ENCODE measurements at regions not wholly inside any gene's neighbourhood (a gene's known extent, or its start where the extent isn't known, plus 50 kb on each side); places are given as distances from the start of the nearest gene placed in this dataset.

DNA sequence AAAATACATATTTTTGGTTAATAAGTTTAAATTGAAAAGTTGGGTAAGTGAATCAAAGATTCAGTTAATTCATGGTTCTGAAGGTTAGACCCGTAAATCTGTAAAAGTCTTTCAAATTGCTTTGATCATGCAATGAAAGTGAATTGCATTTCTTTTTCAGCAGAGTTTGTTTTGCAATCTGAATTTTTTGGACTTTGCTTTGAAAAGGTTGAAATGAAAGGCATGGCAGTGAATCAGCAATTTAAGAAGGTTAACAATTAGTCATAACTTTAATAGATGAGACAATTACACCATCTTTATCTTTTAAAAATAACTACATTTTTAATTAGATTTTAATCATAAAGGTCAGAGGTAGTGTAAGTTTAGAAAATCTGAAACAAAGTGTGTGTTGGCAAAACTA is 310.9 kb upstream of the KCNJ16 start:
- H3K27me3 ChIP-seq (ENCODE audit: control insufficient read depth, insufficient read depth, low read length) = no peaks in the 10 kb centered on the region
- no peak for FAIRE-seq
- no peak overlapping the region for H3K4me3 ChIP-seq (ENCODE audit: low read depth, low read length)
- peak; percentile 68 for DNase-seq (ENCODE audit: low read depth)
- TF ChIP-seq, protein P1, sequence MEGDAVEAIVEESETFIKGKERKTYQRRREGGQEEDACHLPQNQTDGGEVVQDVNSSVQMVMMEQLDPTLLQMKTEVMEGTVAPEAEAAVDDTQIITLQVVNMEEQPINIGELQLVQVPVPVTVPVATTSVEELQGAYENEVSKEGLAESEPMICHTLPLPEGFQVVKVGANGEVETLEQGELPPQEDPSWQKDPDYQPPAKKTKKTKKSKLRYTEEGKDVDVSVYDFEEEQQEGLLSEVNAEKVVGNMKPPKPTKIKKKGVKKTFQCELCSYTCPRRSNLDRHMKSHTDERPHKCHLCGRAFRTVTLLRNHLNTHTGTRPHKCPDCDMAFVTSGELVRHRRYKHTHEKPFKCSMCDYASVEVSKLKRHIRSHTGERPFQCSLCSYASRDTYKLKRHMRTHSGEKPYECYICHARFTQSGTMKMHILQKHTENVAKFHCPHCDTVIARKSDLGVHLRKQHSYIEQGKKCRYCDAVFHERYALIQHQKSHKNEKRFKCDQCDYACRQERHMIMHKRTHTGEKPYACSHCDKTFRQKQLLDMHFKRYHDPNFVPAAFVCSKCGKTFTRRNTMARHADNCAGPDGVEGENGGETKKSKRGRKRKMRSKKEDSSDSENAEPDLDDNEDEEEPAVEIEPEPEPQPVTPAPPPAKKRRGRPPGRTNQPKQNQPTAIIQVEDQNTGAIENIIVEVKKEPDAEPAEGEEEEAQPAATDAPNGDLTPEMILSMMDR (IDR thresholded peaks at IDR 0.05; ENCODE audit: insufficient read depth, low read length, severe bottlenecking) = no peak
- no peaks in the 10 kb centered on the region for H3K36me3 ChIP-seq (ENCODE audit: control insufficient read depth, insufficient read depth, low read length)

DNA sequence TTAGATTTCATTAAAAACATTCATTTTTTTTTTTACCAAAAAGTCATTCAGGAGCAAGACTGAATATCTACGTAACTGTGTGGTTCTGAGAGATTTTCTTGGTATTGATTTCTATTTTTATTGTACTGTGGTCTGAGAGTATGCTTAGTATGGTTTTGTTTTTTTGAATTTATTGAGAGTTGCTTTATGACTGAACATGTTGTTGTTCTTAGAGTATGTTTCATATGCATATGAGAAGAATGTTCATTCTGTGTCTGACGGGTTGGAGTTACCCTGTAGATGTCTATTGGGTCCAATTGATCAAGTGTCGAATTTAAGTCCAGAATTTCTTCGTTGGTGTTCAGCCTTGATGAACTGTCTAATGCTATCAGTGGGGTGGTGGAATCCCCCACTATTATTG is 306.0 kb upstream of the KCNJ16 start:
- no peak for DNase-seq (ENCODE audit: low read depth)
- Histone ChIP-seq H3K36me3 (ENCODE audit: control insufficient read depth, insufficient read depth, low read length) (no peaks in the 10 kb centered on the region), H3K27me3 (ENCODE audit: control insufficient read depth, insufficient read depth, low read length) (no peaks in the 10 kb centered on the region), H3K4me3 (ENCODE audit: low read depth, low read length) (no peak overlapping the region)
- TF ChIP-seq, protein P1 (IDR thresholded peaks at IDR 0.05; ENCODE audit: insufficient read depth, low read length, severe bottlenecking) = no peak
- no peak for FAIRE-seq

DNA sequence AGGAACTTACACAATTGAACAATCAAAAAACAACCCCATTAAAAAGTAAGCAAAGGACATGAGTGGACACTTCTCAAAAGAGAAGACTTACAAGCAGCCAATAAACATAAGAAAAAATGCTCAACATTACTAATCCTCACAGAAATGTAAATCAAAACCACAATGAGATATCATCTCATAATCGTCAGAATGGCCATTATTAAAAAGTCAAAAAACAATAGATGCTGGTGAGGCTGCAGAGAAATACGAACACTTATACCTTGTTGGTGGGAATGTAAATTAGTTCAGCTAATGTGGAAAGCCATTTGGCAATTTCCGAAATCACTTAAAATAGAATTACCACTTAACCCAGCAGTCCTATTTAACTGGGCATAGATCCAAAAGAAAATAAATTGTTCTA is 301.9 kb upstream of the KCNJ16 start:
- FAIRE-seq (no peak), DNase-seq (ENCODE audit: low read depth) (no peak)
- Histone ChIP-seq H3K36me3 (ENCODE audit: control insufficient read depth, insufficient read depth, low read length) (no peaks in the 10 kb centered on the region), H3K4me3 (ENCODE audit: low read depth, low read length) (no peak overlapping the region), H3K27me3 (ENCODE audit: control insufficient read depth, insufficient read depth, low read length) (no peaks in the 10 kb centered on the region)
- TF ChIP-seq, protein P1 (IDR thresholded peaks at IDR 0.05; ENCODE audit: insufficient read depth, low read length, severe bottlenecking) = no peak

DNA sequence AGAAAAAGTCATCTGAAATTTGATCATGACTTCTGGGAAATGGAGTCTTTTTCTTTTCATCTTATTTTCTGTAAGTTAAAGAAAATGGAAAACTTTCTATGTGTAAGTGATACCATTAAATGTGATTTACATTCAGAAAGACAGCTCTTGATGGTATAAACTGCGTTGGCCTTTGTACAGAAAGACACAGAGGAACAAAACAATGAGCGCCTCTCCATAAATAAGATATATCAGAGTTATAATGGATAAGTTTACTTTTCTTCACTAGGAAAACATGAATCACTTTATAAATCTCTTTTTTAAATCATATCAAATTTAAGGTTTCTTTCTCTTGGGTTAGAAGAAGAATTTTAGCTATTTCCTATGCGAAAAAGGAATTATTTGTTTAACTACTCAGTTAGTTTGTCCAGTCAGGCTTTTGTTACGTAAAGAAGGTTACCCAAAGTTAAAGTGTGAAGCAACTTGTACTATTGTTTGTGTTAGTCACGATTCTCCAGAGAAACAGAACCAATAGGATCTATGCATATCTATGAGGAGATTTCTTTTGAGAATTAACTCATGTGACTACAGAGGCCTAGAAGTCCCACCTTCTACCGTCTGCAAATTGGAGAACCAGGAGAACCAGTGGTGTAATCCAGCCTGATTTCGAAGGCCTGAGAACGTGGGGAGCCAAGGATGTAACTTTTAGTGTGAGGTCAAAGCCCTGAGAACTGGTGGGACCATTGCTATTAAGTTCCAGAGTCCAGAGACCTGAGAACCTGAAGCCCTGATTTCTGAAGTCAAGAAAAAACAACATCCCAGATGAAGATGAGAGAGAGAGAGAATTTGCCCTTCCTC is 295.4 kb upstream of the KCNJ16 start:
- H3K4me3 ChIP-seq (ENCODE audit: low read depth, low read length) = no peak overlapping the region
- FAIRE-seq (no peak), DNase-seq (ENCODE audit: low read depth) (peak; percentile 95)
- H3K36me3 ChIP-seq (ENCODE audit: control insufficient read depth, insufficient read depth, low read length) = no peaks in the 10 kb centered on the region
- H3K27me3 ChIP-seq (ENCODE audit: control insufficient read depth, insufficient read depth, low read length) = no peaks in the 10 kb centered on the region
- TF ChIP-seq, protein P1 (IDR thresholded peaks at IDR 0.05; ENCODE audit: insufficient read depth, low read length, severe bottlenecking) = no peak

DNA sequence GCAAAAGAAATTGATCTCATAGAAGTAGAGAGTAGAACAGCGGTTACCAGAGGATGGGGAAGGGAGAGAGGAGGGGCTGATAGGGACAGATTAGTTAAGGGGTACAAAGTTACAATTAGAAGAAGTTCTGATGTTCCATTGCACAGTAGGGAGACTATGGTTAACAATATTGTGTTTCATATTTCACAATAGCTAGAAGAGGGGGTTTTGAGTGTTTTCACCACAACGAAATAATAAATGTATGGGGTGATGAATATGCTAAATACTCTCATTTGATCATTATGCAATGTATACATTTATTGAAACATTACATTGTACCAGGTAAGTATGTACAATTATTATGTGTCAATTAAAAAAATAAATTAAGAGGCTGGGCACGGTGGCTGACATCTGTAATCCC is 291.2 kb upstream of the KCNJ16 start:
- FAIRE-seq (no peak), DNase-seq (ENCODE audit: low read depth) (no peak)
- no peak overlapping the region for H3K4me3 ChIP-seq (ENCODE audit: low read depth, low read length)
- H3K27me3 ChIP-seq (ENCODE audit: control insufficient read depth, insufficient read depth, low read length) = no peaks in the 10 kb centered on the region
- TF ChIP-seq, protein P1 (IDR thresholded peaks at IDR 0.05; ENCODE audit: insufficient read depth, low read length, severe bottlenecking) = no peak
- no peaks in the 10 kb centered on the region for H3K36me3 ChIP-seq (ENCODE audit: control insufficient read depth, insufficient read depth, low read length)

DNA sequence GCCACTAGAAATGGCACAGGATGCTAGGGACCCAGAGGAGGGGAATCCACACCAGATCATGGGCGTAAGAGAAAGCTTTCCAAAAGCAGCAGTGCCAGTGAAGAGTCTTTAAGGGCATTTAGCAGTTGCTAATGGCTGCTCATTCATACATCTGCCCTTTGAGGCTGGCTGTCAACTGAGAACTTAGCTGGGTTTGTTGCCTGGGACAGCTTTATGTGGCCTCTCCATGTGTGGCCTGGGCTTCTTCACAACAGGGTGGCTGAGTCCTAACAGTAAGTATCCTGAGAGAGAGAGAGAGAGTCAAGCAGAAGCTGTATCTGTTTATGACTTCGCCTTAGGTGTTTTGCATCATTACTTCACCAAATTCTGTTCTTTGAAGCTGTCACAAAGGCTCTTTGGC is 286.1 kb upstream of the KCNJ16 start:
- no peaks in the 10 kb centered on the region for H3K36me3 ChIP-seq (ENCODE audit: control insufficient read depth, insufficient read depth, low read length)
- TF ChIP-seq, protein P1 (IDR thresholded peaks at IDR 0.05; ENCODE audit: insufficient read depth, low read length, severe bottlenecking) = no peak
- no peak overlapping the region for H3K4me3 ChIP-seq (ENCODE audit: low read depth, low read length)
- DNase-seq (ENCODE audit: low read depth) (no peak), FAIRE-seq (no peak)
- H3K27me3 ChIP-seq (ENCODE audit: control insufficient read depth, insufficient read depth, low read length) = no peaks in the 10 kb centered on the region
